Caki2 (cell line): ENCODE measurements at regions not wholly inside any gene's neighbourhood (a gene's known extent, or its start where the extent isn't known, plus 50 kb on each side); places are given as distances from the start of the nearest gene placed in this dataset.

Experiments
- DNase-seq: peaks from one replicate; pipeline ENCODE4 v3.0.0-alpha.2; 2015; ENCODE audit warnings: low read depth
- in situ Hi-C: cut with HindIII; loops from 2 replicates; pipeline ENCODE4 v1.10.0; 2016; ENCODE audit warnings: low sequenced_read_pairs, low pct_unique_long_range_greater_than_20kb, mixed read lengths

GRCh38 chr12:124492879-124493808 lies 74.3 kb downstream of the NCOR2 start:
- no peak for DNase-seq
- in situ Hi-C loops: no loop called here

GRCh38 chr12:124491856-124492420 lies 75.5 kb downstream of the NCOR2 start:
- in situ Hi-C loops: no loop called here
- no peak for DNase-seq

GRCh38 chr12:124491310-124491709 lies 76.1 kb downstream of the NCOR2 start:
- in situ Hi-C loops: no loop called here
- DNase-seq: no peak

GRCh38 chr12:124490584-124491305 lies 76.7 kb downstream of the NCOR2 start:
- in situ Hi-C loops: no loop called here
- no peak for DNase-seq

GRCh38 chr12:124489915-124490583 lies 77.4 kb downstream of the NCOR2 start:
- in situ Hi-C loops: no loop called here
- no peak for DNase-seq

- no peak for DNase-seq
- in situ Hi-C loops: no loop called here
These were observed 78.2 kb downstream of the NCOR2 start for GRCh38 chr12:124489220-124489619.

GRCh38 chr12:124488520-124488919 lies 78.9 kb downstream of the NCOR2 start:
- in situ Hi-C loops: no loop called here

GRCh38 chr12:124487834-124488165 lies 79.6 kb downstream of the NCOR2 start:
- DNase-seq: no peak
- in situ Hi-C loops: no loop called here

More at GRCh38 chr12:124488520-124488919, 78.9 kb downstream of the NCOR2 start:
- no peak for DNase-seq

GRCh38 chr12:124487066-124487833 lies 80.2 kb downstream of the NCOR2 start:
- in situ Hi-C loops: no loop called here
- DNase-seq: no peak

GRCh38 chr12:124486346-124486963 lies 81.0 kb downstream of the NCOR2 start:
- no peak for DNase-seq

GRCh38 chr12:124485371-124485770 lies 82.0 kb downstream of the NCOR2 start:
- no peak for DNase-seq
- in situ Hi-C loops: no loop called here

More at GRCh38 chr12:124486346-124486963, 81.0 kb downstream of the NCOR2 start:
- in situ Hi-C loops: no loop called here

GRCh38 chr12:124484526-124484953 lies 82.9 kb downstream of the NCOR2 start:
- in situ Hi-C loops: no loop called here
- DNase-seq: no peak

- DNase-seq: no peak
- in situ Hi-C loops: no loop called here
These were observed 83.3 kb downstream of the NCOR2 start for GRCh38 chr12:124484067-124484466.

- in situ Hi-C loops: no loop called here
- DNase-seq: no peak
These were observed 84.3 kb downstream of the NCOR2 start for GRCh38 chr12:124482901-124483799.

GRCh38 chr12:124482567-124482893 lies 84.9 kb downstream of the NCOR2 start:
- DNase-seq: no peak
- in situ Hi-C loops: no loop called here

- no peak for DNase-seq
- in situ Hi-C loops: no loop called here
These were observed 85.4 kb downstream of the NCOR2 start for GRCh38 chr12:124481772-124482566.
